Endothelial cell of umbilical vein (primary cell): ENCODE measurements at regions not wholly inside any gene's neighbourhood (a gene's known extent, or its start where the extent isn't known, plus 50 kb on each side); places are given as distances from the start of the nearest gene placed in this dataset.

Experiments used
- BruUV-seq: library from RNA; stranded (reverse); fragments of 400-500 nt; replicated peaks from 2 replicates; lab custom pipeline; 2021; lab: Mats Ljungman, UMichigan
- CTCF ChIA-PET: fragments of 300-600, 350-600 bp; sonication (Branson Sonifier 250); formaldehyde crosslinking; loops from one replicate; lab custom pipeline; 2021; ENCODE audit warnings: antibody characterized with exemption, inconsistent platforms; lab: Charles Lee
- POLR2A ChIA-PET: fragments of 300-600, 350-600 bp; sonication (Branson Sonifier 250); formaldehyde crosslinking; loops from one replicate; lab custom pipeline; 2021; ENCODE audit warnings: antibody characterized with exemption, inconsistent platforms; lab: Charles Lee
- DNase-seq: peaks from one replicate; pipeline ENCODE4 v3.0.0-alpha.2; 2011; ENCODE audit warnings: low read depth, low spot score
- FAIRE-seq: peaks from 2 replicates; lab custom pipeline; 2011; peaks lifted over from hg19 to GRCh38; lab: Jason Lieb, UNC
- H2AFZ ChIP-seq: 2 replicates; pipeline ENCODE4 v1.6.0; 2012; ENCODE audit warnings: low read depth, low read length, control low read depth, inconsistent platforms
- H3K27ac ChIP-seq: 2 replicates; pipeline ENCODE4 v1.5.1; 2011; ENCODE audit warnings: low read depth, mild to moderate bottlenecking, control low read depth, low read length, moderate library complexity; ENCODE audit not compliant: insufficient read depth
- H3K27me3 ChIP-seq, 2 experiments: 2 replicates each; pipeline versions ENCODE4 v1.6.0 to v1.6.1; 2011; ENCODE audit warnings: low read length in 2 of 2, mixed read lengths in 1 of 2; ENCODE audit not compliant: control insufficient read depth in 2 of 2, insufficient read depth in 2 of 2
- H3K36me3 ChIP-seq, 2 experiments: 2 replicates in 1 of 2; 3 replicates in 1 of 2; pipeline ENCODE4 v1.5.1; 2011; ENCODE audit warnings: low read length in 2 of 2, mild to moderate bottlenecking in 1 of 2, moderate library complexity in 1 of 2; ENCODE audit not compliant: control insufficient read depth in 2 of 2, insufficient read depth in 2 of 2; ENCODE audit errors: extremely low read depth in 1 of 2
- H3K4me1 ChIP-seq: 3 replicates; pipeline ENCODE4 v1.5.1; 2011; ENCODE audit warnings: mild to moderate bottlenecking, low read length; ENCODE audit not compliant: control insufficient read depth, insufficient read depth; ENCODE audit errors: extremely low read depth
- H3K4me2 ChIP-seq: 2 replicates; pipeline ENCODE4 v1.6.1; 2011; ENCODE audit warnings: low read length, control low read depth, mixed read lengths; ENCODE audit not compliant: insufficient read depth
- H3K4me3 ChIP-seq, 3 experiments: fragments of 200-600 bp in 1 of 3; sonication (generic), shearing (Covaris generic) in 1 of 3; replicated peaks in 1 of 3; 2 replicates each; pipeline ENCODE4 v1.5.1; 2011 to 2016; ENCODE audit warnings: control low read depth in 3 of 3, low read length in 3 of 3, mild to moderate bottlenecking in 2 of 3, inconsistent platforms in 1 of 3, low read depth in 1 of 3, moderate library complexity in 1 of 3; ENCODE audit not compliant: insufficient read depth in 1 of 3
- H3K79me2 ChIP-seq: 2 replicates; pipeline ENCODE4 v1.6.0; 2012; ENCODE audit warnings: low read length, inconsistent platforms; ENCODE audit not compliant: control insufficient read depth, insufficient read depth
- H3K9ac ChIP-seq: replicated peaks from 2 replicates; pipeline ENCODE3; 2011; ENCODE audit warnings: low read length, control low read depth; ENCODE audit not compliant: insufficient read depth; ENCODE audit errors: extremely low read depth
- H3K9me1 ChIP-seq: replicated peaks from 3 replicates; pipeline ENCODE4 v1.6.0; 2011; ENCODE audit warnings: mild to moderate bottlenecking, low read length; ENCODE audit not compliant: control insufficient read depth, insufficient read depth; ENCODE audit errors: extremely low read depth
- H3K9me3 ChIP-seq: replicated peaks from 2 replicates; pipeline ENCODE4 v1.5.1; 2012; ENCODE audit warnings: low read length, inconsistent platforms; ENCODE audit not compliant: control insufficient read depth, insufficient read depth
- H4K20me1 ChIP-seq: replicated peaks from 2 replicates; pipeline ENCODE3; 2011; ENCODE audit warnings: mild to moderate bottlenecking, low read length; ENCODE audit not compliant: control insufficient read depth, insufficient read depth; ENCODE audit errors: extremely low read depth
- CTCF ChIP-seq, 2 donors: IDR thresholded peaks; 1 replicate in 1 of 2; 2 replicates in 1 of 2; pipeline ENCODE4 v1.5.1; 2011; ENCODE audit warnings: low read length in 2 of 2, mild to moderate bottlenecking in 2 of 2, moderate library complexity in 2 of 2, control low read depth in 1 of 2, inconsistent platforms in 1 of 2, low read depth in 1 of 2; ENCODE audit not compliant: insufficient read depth in 1 of 2; ENCODE audit errors: extremely low read depth in 1 of 2
- EZH2 ChIP-seq: IDR thresholded peaks from 2 replicates; pipeline ENCODE4 v1.6.1; 2012; ENCODE audit warnings: borderline replicate concordance, low read depth, mild to moderate bottlenecking, moderate library complexity, low read length, inconsistent platforms; ENCODE audit not compliant: severe bottlenecking
- FOS ChIP-seq: IDR thresholded peaks from 2 replicates; pipeline ENCODE4 v1.6.1; 2011; ENCODE audit warnings: mild to moderate bottlenecking, low read length, moderate library complexity, borderline replicate concordance; ENCODE audit not compliant: insufficient read depth
- GATA2 ChIP-seq: IDR thresholded peaks from 2 replicates; pipeline ENCODE4 v1.7.0; 2011; ENCODE audit warnings: low read depth, mild to moderate bottlenecking, moderate library complexity, mixed read lengths, low read length; ENCODE audit not compliant: insufficient read length, insufficient read depth
- JUN ChIP-seq: IDR thresholded peaks from 2 replicates; pipeline ENCODE4 v1.6.1; 2011; ENCODE audit warnings: borderline replicate concordance, low read depth; ENCODE audit not compliant: insufficient read length, insufficient read depth
- MAX ChIP-seq: IDR thresholded peaks from 2 replicates; pipeline ENCODE4 v1.6.1; 2011; ENCODE audit not compliant: insufficient read depth, insufficient read length
- MYC ChIP-seq: IDR thresholded peaks from one replicate; pipeline ENCODE4 v1.6.1; 2011; ENCODE audit warnings: mild to moderate bottlenecking, low read depth, low read length
- POLR2A ChIP-seq: IDR thresholded peaks from 2 replicates; pipeline ENCODE4 v1.6.1; 2012; ENCODE audit warnings: low read depth, mild to moderate bottlenecking, control low read depth, low read length
- POLR2AphosphoS5 ChIP-seq: IDR thresholded peaks from 2 replicates; pipeline ENCODE4 v1.6.1; 2012; ENCODE audit warnings: low read depth, mild to moderate bottlenecking, control low read depth, low read length, moderate library complexity; ENCODE audit not compliant: insufficient read depth
- dilution Hi-C: fragments of 300-500 bp; cut with MboI; formaldehyde crosslinking; loops from one replicate; pipeline ENCODE4 v1.15.0; 2019; ENCODE audit warnings: low sequenced_read_pairs; ENCODE audit not compliant: extremely low pct_ligation_motif_present
- intact Hi-C: fragments of 100-400 bp; cut with micrococcal nuclease; formaldehyde crosslinking; loops from one replicate; pipeline ENCODE4 v1.10.0; 2022

- H3K79me2 ChIP-seq, result no peaks in the 10 kb centered on the region
- FAIRE-seq (no peak), DNase-seq (no peak)
- BruUV-seq, result no TSS peak
- H3K36me3 ChIP-seq, result no peaks in the 10 kb centered on the region
- no peak overlapping the region for H3K4me2 ChIP-seq
- no peaks in the 10 kb centered on the region for H4K20me1 ChIP-seq
- no peaks in the 10 kb centered on the region for H3K27me3 ChIP-seq
- no peak overlapping the region for H3K27ac ChIP-seq
- H3K4me1 ChIP-seq, result no peaks in the 10 kb centered on the region
- no peak overlapping the region for H3K9ac ChIP-seq
- dilution Hi-C loops, result no loop called here
- CTCF ChIA-PET, result no interaction called here
- TF ChIP-seq FOS, result no peak
- TF ChIP-seq MAX, result no peak
- no peak for TF ChIP-seq CTCF (IDR thresholded peaks at IDR 0.05; ENCODE audit: extremely low read depth in 1 of 2, insufficient read depth in 1 of 2, low read depth in 1 of 2, low read length in 2 of 2)
- no peaks in the 10 kb centered on the region for H3K9me3 ChIP-seq
- H3K4me3 ChIP-seq, result no peak overlapping the region
- H2AFZ ChIP-seq, result no peak overlapping the region
- POLR2A ChIA-PET, result no interaction called here
- no peaks in the 10 kb centered on the region for H3K9me1 ChIP-seq
- intact Hi-C loops, result no loop called here
These were observed 1009.9 kb upstream of the SEMA6D start for GRCh38 chr15:46707452-46707851.

GRCh38 chr15:46708226-46708625 lies 1009.1 kb upstream of the SEMA6D start:
- BruUV-seq, result no TSS peak
- CTCF ChIA-PET, result no interaction called here
- Histone ChIP-seq H2AFZ (no peak overlapping the region), H3K27ac (no peak overlapping the region), H4K20me1 (no peaks in the 10 kb centered on the region), H3K4me1 (no peaks in the 10 kb centered on the region), H3K27me3 (no peaks in the 10 kb centered on the region), H3K9me3 (no peaks in the 10 kb centered on the region), H3K9me1 (no peaks in the 10 kb centered on the region), H3K4me2 (no peak overlapping the region), H3K9ac (no peak overlapping the region), H3K79me2 (no peaks in the 10 kb centered on the region), H3K36me3 (no peaks in the 10 kb centered on the region), H3K4me3 (no peak overlapping the region)
- intact Hi-C loops, result no loop called here
- DNase-seq (no peak), FAIRE-seq (no peak)
- POLR2A ChIA-PET, result no interaction called here
- TF ChIP-seq POLR2AphosphoS5 (no peak), MYC (no peak), FOS (no peak), EZH2 (no peak), MAX (no peak), CTCF (IDR thresholded peaks at IDR 0.05; ENCODE audit: extremely low read depth in 1 of 2, insufficient read depth in 1 of 2, low read depth in 1 of 2, low read length in 2 of 2) (no peak), JUN (no peak), POLR2A (no peak), GATA2 (no peak)
- dilution Hi-C loops, result no loop called here
